Memory B cell (primary cell): ENCODE measurements at regions not wholly inside any gene's neighbourhood (a gene's known extent, or its start where the extent isn't known, plus 50 kb on each side); places are given as distances from the start of the nearest gene placed in this dataset.

Source experiments
- ATAC-seq: fragments of 150-1000 bp; cut with Tn5 transposase; 2 replicates; pipeline ENCODE4 v1.10.0; 2021; ENCODE audit warnings: low read depth, mild to moderate bottlenecking, moderate library complexity
- DNase-seq, 2 donors: peaks; one replicate each; pipeline ENCODE4 v3.0.0; 2022; ENCODE audit warnings: low spot score in 2 of 2
- H3K27ac Mint-ChIP-seq: one replicate; pipeline ENCODE4 v1.8.0; 2022; ENCODE audit warnings: mild to moderate bottlenecking, moderate library complexity, mixed read lengths
- H3K27me3 Mint-ChIP-seq: one replicate; pipeline ENCODE4 v1.8.0; 2022; ENCODE audit warnings: mixed read lengths
- H3K36me3 Mint-ChIP-seq: one replicate; pipeline ENCODE4 v1.8.0; 2022; ENCODE audit warnings: mild to moderate bottlenecking, mixed read lengths
- H3K4me1 Mint-ChIP-seq: one replicate; pipeline ENCODE4 v1.8.0; 2022; ENCODE audit warnings: mixed read lengths
- H3K4me3 Mint-ChIP-seq: one replicate; pipeline ENCODE4 v1.8.0; 2022; ENCODE audit warnings: mild to moderate bottlenecking, moderate library complexity, mixed read lengths
- H3K9me3 Mint-ChIP-seq: one replicate; pipeline ENCODE4 v1.8.0; 2022; ENCODE audit warnings: mixed read lengths

- ATAC-seq = no peak
- Mint-ChIP-seq H3K27me3 (no peaks in the 10 kb centered on the region), H3K9me3 (peaks cover 6% of the 10 kb centered on the region), H3K27ac (no peak overlapping the region), H3K4me3 (no peak overlapping the region), H3K4me1 (no peaks in the 10 kb centered on the region), H3K36me3 (no peaks in the 10 kb centered on the region)
- DNase-seq = no peak
Measured at GRCh38 chr15:46815240-46815639, 902.1 kb upstream of the SEMA6D start.

- H3K9me3 Mint-ChIP-seq = peaks cover 6% of the 10 kb centered on the region
- no peaks in the 10 kb centered on the region for H3K36me3 Mint-ChIP-seq
- ATAC-seq (no peak), DNase-seq (no peak)
- no peak overlapping the region for H3K4me3 Mint-ChIP-seq
- H3K27ac Mint-ChIP-seq = no peak overlapping the region
- no peaks in the 10 kb centered on the region for H3K4me1 Mint-ChIP-seq
- H3K27me3 Mint-ChIP-seq = no peaks in the 10 kb centered on the region
Measured at GRCh38 chr15:46815765-46816164, 901.5 kb upstream of the SEMA6D start.

- Mint-ChIP-seq H3K27ac (no peak overlapping the region), H3K36me3 (no peaks in the 10 kb centered on the region), H3K9me3 (peaks cover 4% of the 10 kb centered on the region), H3K27me3 (no peaks in the 10 kb centered on the region), H3K4me3 (no peak overlapping the region), H3K4me1 (no peaks in the 10 kb centered on the region)
- ATAC-seq = no peak
- DNase-seq = no peak
Measured at GRCh38 chr15:46848704-46849103, 868.6 kb upstream of the SEMA6D start.

- no peak overlapping the region for H3K27ac Mint-ChIP-seq
- H3K9me3 Mint-ChIP-seq = peaks cover 3% of the 10 kb centered on the region
- H3K36me3 Mint-ChIP-seq = no peaks in the 10 kb centered on the region
- no peaks in the 10 kb centered on the region for H3K27me3 Mint-ChIP-seq
- no peaks in the 10 kb centered on the region for H3K4me1 Mint-ChIP-seq
- ATAC-seq = no peak
- H3K4me3 Mint-ChIP-seq = no peak overlapping the region
- DNase-seq = no peak
Measured at GRCh38 chr15:46853600-46853999, 863.7 kb upstream of the SEMA6D start.

GRCh38 chr15:46854564-46854963 is 862.7 kb upstream of the SEMA6D start:
- H3K4me3 Mint-ChIP-seq = no peak overlapping the region
- no peaks in the 10 kb centered on the region for H3K36me3 Mint-ChIP-seq
- no peak overlapping the region for H3K27ac Mint-ChIP-seq
- no peak for DNase-seq
- no peak for ATAC-seq
- H3K4me1 Mint-ChIP-seq = no peaks in the 10 kb centered on the region
- H3K9me3 Mint-ChIP-seq = peaks cover 3% of the 10 kb centered on the region
- H3K27me3 Mint-ChIP-seq = no peaks in the 10 kb centered on the region

GRCh38 chr15:46855388-46855787 is 861.9 kb upstream of the SEMA6D start:
- H3K4me1 Mint-ChIP-seq = no peaks in the 10 kb centered on the region
- no peak overlapping the region for H3K4me3 Mint-ChIP-seq
- H3K27ac Mint-ChIP-seq = no peak overlapping the region
- ATAC-seq (no peak), DNase-seq (no peak)
- H3K9me3 Mint-ChIP-seq = peaks cover 3% of the 10 kb centered on the region
- H3K36me3 Mint-ChIP-seq = no peaks in the 10 kb centered on the region
- no peaks in the 10 kb centered on the region for H3K27me3 Mint-ChIP-seq

GRCh38 chr15:46856839-46857502 is 860.3 kb upstream of the SEMA6D start:
- peaks cover 3% of the 10 kb centered on the region for H3K9me3 Mint-ChIP-seq
- no peak overlapping the region for H3K27ac Mint-ChIP-seq
- no peaks in the 10 kb centered on the region for H3K27me3 Mint-ChIP-seq
- ATAC-seq (no peak), DNase-seq (no peak)
- H3K4me3 Mint-ChIP-seq = no peak overlapping the region
- no peaks in the 10 kb centered on the region for H3K4me1 Mint-ChIP-seq
- H3K36me3 Mint-ChIP-seq = no peaks in the 10 kb centered on the region

GRCh38 chr15:46858150-46858549 is 859.2 kb upstream of the SEMA6D start:
- ATAC-seq (no peak), DNase-seq (no peak)
- Mint-ChIP-seq H3K4me3 (no peak overlapping the region), H3K4me1 (no peaks in the 10 kb centered on the region), H3K27ac (no peak overlapping the region), H3K36me3 (no peaks in the 10 kb centered on the region), H3K9me3 (peaks cover 9% of the 10 kb centered on the region), H3K27me3 (no peaks in the 10 kb centered on the region)

GRCh38 chr15:46861796-46862195 is 855.5 kb upstream of the SEMA6D start:
- H3K4me1 Mint-ChIP-seq = no peaks in the 10 kb centered on the region
- no peak overlapping the region for H3K27ac Mint-ChIP-seq
- no peak for ATAC-seq
- H3K36me3 Mint-ChIP-seq = no peaks in the 10 kb centered on the region
- H3K9me3 Mint-ChIP-seq = peaks cover 8% of the 10 kb centered on the region
- H3K27me3 Mint-ChIP-seq = no peaks in the 10 kb centered on the region
- DNase-seq = no peak
- H3K4me3 Mint-ChIP-seq = no peak overlapping the region

GRCh38 chr15:46865155-46865554 is 852.1 kb upstream of the SEMA6D start:
- H3K36me3 Mint-ChIP-seq = no peaks in the 10 kb centered on the region
- ATAC-seq (no peak), DNase-seq (no peak)
- peaks cover 11% of the 10 kb centered on the region for H3K9me3 Mint-ChIP-seq
- no peak overlapping the region for H3K27ac Mint-ChIP-seq
- H3K27me3 Mint-ChIP-seq = no peaks in the 10 kb centered on the region
- no peak overlapping the region for H3K4me3 Mint-ChIP-seq
- H3K4me1 Mint-ChIP-seq = no peaks in the 10 kb centered on the region

GRCh38 chr15:46872286-46872980 is 844.9 kb upstream of the SEMA6D start:
- H3K36me3 Mint-ChIP-seq = no peaks in the 10 kb centered on the region
- H3K9me3 Mint-ChIP-seq = peaks cover 3% of the 10 kb centered on the region
- no peak for ATAC-seq
- H3K4me3 Mint-ChIP-seq = no peak overlapping the region
- no peaks in the 10 kb centered on the region for H3K27me3 Mint-ChIP-seq
- H3K27ac Mint-ChIP-seq = no peak overlapping the region
- no peak for DNase-seq
- H3K4me1 Mint-ChIP-seq = no peaks in the 10 kb centered on the region

GRCh38 chr15:46872981-46873330 is 844.3 kb upstream of the SEMA6D start:
- no peaks in the 10 kb centered on the region for H3K4me1 Mint-ChIP-seq
- H3K27me3 Mint-ChIP-seq = no peaks in the 10 kb centered on the region
- H3K27ac Mint-ChIP-seq = no peak overlapping the region
- no peak overlapping the region for H3K4me3 Mint-ChIP-seq
- peaks cover 2% of the 10 kb centered on the region for H3K9me3 Mint-ChIP-seq
- H3K36me3 Mint-ChIP-seq = no peaks in the 10 kb centered on the region
- DNase-seq (no peak), ATAC-seq (no peak)

- Mint-ChIP-seq H3K27me3 (no peaks in the 10 kb centered on the region), H3K36me3 (no peaks in the 10 kb centered on the region), H3K9me3 (peaks cover 7% of the 10 kb centered on the region), H3K4me3 (no peak overlapping the region), H3K27ac (no peak overlapping the region), H3K4me1 (no peaks in the 10 kb centered on the region)
- no peak for DNase-seq
- ATAC-seq = no peak
Measured at GRCh38 chr15:46879032-46879770, 838.1 kb upstream of the SEMA6D start.

GRCh38 chr15:46880791-46881190 is 836.5 kb upstream of the SEMA6D start:
- H3K27me3 Mint-ChIP-seq = no peaks in the 10 kb centered on the region
- DNase-seq (no peak), ATAC-seq (no peak)
- no peak overlapping the region for H3K4me3 Mint-ChIP-seq
- no peaks in the 10 kb centered on the region for H3K4me1 Mint-ChIP-seq
- no peaks in the 10 kb centered on the region for H3K36me3 Mint-ChIP-seq
- H3K9me3 Mint-ChIP-seq = peaks cover 7% of the 10 kb centered on the region
- no peak overlapping the region for H3K27ac Mint-ChIP-seq
